HepG2 (cell line): ENCODE measurements at regions not wholly inside any gene's neighbourhood (a gene's known extent, or its start where the extent isn't known, plus 50 kb on each side); places are given as distances from the start of the nearest gene placed in this dataset.
"Not testable (repeated sequence)": the region's sequence is repeated elsewhere in the genome, so short reads cannot be mapped to it uniquely, and the experiment has no call there.

ENCODE experiments used
- ATAC-seq: fragments of 200-7000 bp; cut with Tn5 transposase; 3 replicates; pipeline ENCODE4 v1.9.1; 2020; ENCODE audit warnings: mild to moderate bottlenecking, moderate library complexity
- BruUV-seq: library from RNA; stranded (reverse); fragments of 400-500 nt; replicated peaks from 2 replicates; lab custom pipeline; 2021; lab: Mats Ljungman, UMichigan
- CTCF ChIA-PET: fragments of 300-600 bp; formaldehyde crosslinking; extraction: SDS; loops from one replicate; lab custom pipeline; 2021; ENCODE audit warnings: low total read pairs, inconsistent platforms, low intra/inter-chr PET ratio; lab: Yijun Ruan, JAX
- POLR2A ChIA-PET: fragments of 350-600 bp; sonication (Branson Sonifier 250); formaldehyde crosslinking; loops from one replicate; lab custom pipeline; 2020; ENCODE audit warnings: antibody characterized with exemption, inconsistent platforms; lab: Yijun Ruan, JAX
- DNase-seq: peaks from one replicate; pipeline ENCODE4 v3.0.0-alpha.2; 2015; ENCODE audit warnings: low spot score
- FAIRE-seq: peaks from 3 replicates; lab custom pipeline; 2011; peaks lifted over from hg19 to GRCh38; lab: Jason Lieb, UNC
- H2AFZ ChIP-seq: one replicate; pipeline ENCODE4 v1.6.1; 2011; ENCODE audit warnings: low read length, inconsistent platforms
- H3K27ac ChIP-seq: fragments of 300-600 bp; 3 replicates; pipeline ENCODE4 v1.8.0; 2011; ENCODE audit warnings: mixed run types, mild to moderate bottlenecking, mixed read lengths, low read length, inconsistent platforms; ENCODE audit not compliant: insufficient read depth; ENCODE audit errors: extremely low read length
- H3K27me3 ChIP-seq, 2 experiments: fragments of 200-600 bp in 1 of 2; 2 replicates in 1 of 2; 3 replicates in 1 of 2; pipeline versions ENCODE4 v1.6.0 to v1.8.0; 2011; ENCODE audit warnings: low read length in 2 of 2, mild to moderate bottlenecking in 2 of 2, moderate library complexity in 2 of 2, inconsistent platforms in 1 of 2; ENCODE audit not compliant: insufficient read depth in 2 of 2, control insufficient read depth in 1 of 2
- H3K36me3 ChIP-seq, 2 experiments: fragments of 200-600 bp in 1 of 2; replicated peaks in 1 of 2; 2 replicates in 1 of 2; 3 replicates in 1 of 2; pipeline versions ENCODE4 v1.5.1 to v1.8.0; 2011; ENCODE audit warnings: low read length in 2 of 2, inconsistent platforms in 1 of 2; ENCODE audit not compliant: insufficient read depth in 2 of 2, control insufficient read depth in 1 of 2
- H3K4me1 ChIP-seq: 2 replicates; pipeline ENCODE4 v1.5.1; 2012; ENCODE audit warnings: low read length, inconsistent platforms; ENCODE audit not compliant: insufficient read depth
- H3K4me2 ChIP-seq: 2 replicates; pipeline ENCODE4 v1.6.0; 2011; ENCODE audit warnings: low read depth, low read length, inconsistent platforms
- H3K4me3 ChIP-seq, 3 experiments: fragments of 200-600 bp in 1 of 3; sonication (generic), shearing (Covaris generic) in 1 of 3; replicated peaks in 1 of 3; 2 replicates each; pipeline ENCODE4 v1.5.1; 2011 to 2016; ENCODE audit warnings: low read length in 3 of 3, inconsistent platforms in 2 of 3, low read depth in 2 of 3, mild to moderate bottlenecking in 2 of 3, control low read depth in 1 of 3, mixed read lengths in 1 of 3; ENCODE audit not compliant: insufficient read depth in 1 of 3
- H3K79me2 ChIP-seq: one replicate; pipeline ENCODE4 v1.6.1; 2011; ENCODE audit warnings: low read length, inconsistent platforms; ENCODE audit not compliant: insufficient read depth
- H3K9ac ChIP-seq: 2 replicates; pipeline ENCODE4 v1.6.0; 2011; ENCODE audit warnings: mild to moderate bottlenecking, low read depth, low read length, inconsistent platforms; ENCODE audit not compliant: insufficient read depth
- H3K9me3 ChIP-seq: 2 replicates; pipeline ENCODE4 v1.5.1; 2012; ENCODE audit warnings: mild to moderate bottlenecking, low read length
- H4K20me1 ChIP-seq: 2 replicates; pipeline ENCODE4 v1.6.0; 2011; ENCODE audit warnings: inconsistent platforms, mild to moderate bottlenecking, low read length, moderate library complexity; ENCODE audit not compliant: insufficient read depth
- CAMTA2 ChIP-seq: sonication (generic); formaldehyde crosslinking; IDR thresholded peaks from 2 replicates; pipeline ENCODE4 v1.4.0; 2020; ENCODE audit warnings: mild to moderate bottlenecking, missing genetic modification reagents, borderline replicate concordance
- CHD4 ChIP-seq: fragments of 200-600 bp; sonication (generic); IDR thresholded peaks from 2 replicates; pipeline ENCODE4 v1.7.0; 2017; ENCODE audit warnings: mild to moderate bottlenecking, low read length, borderline replicate concordance
- FLYWCH1 ChIP-seq: sonication (generic); formaldehyde crosslinking; IDR thresholded peaks from 2 replicates; pipeline ENCODE4 v1.8.1; 2023; ENCODE audit warnings: mild to moderate bottlenecking, missing genetic modification reagents
- FOSL2 ChIP-seq: sonication (generic); formaldehyde crosslinking; IDR thresholded peaks from 2 replicates; pipeline ENCODE4 v1.4.0; 2020; ENCODE audit warnings: missing genetic modification reagents
- GATAD1 ChIP-seq: IDR thresholded peaks from 2 replicates; pipeline ENCODE4 v1.6.1; 2016; ENCODE audit warnings: missing genetic modification reagents, missing compliant biosample characterization
- HNF1B ChIP-seq: sonication (generic); formaldehyde crosslinking; IDR thresholded peaks from 2 replicates; pipeline ENCODE4 v1.5.1; 2020; ENCODE audit warnings: mild to moderate bottlenecking, moderate library complexity, missing genetic modification reagents
- KDM4B ChIP-seq: sonication (generic); formaldehyde crosslinking; IDR thresholded peaks from 2 replicates; pipeline ENCODE4 v1.4.0; 2020; ENCODE audit warnings: missing genetic modification reagents
- KMT2B ChIP-seq: IDR thresholded peaks from 2 replicates; pipeline ENCODE4 v1.6.1; 2016; ENCODE audit warnings: missing genetic modification reagents, missing compliant biosample characterization
- SAFB2 ChIP-seq: sonication (generic); formaldehyde crosslinking; IDR thresholded peaks from 2 replicates; pipeline ENCODE4 v1.5.1; 2020; ENCODE audit warnings: missing genetic modification reagents, low read depth, mild to moderate bottlenecking, borderline replicate concordance
- SMAD9 ChIP-seq: sonication (generic); formaldehyde crosslinking; IDR thresholded peaks from 2 replicates; pipeline ENCODE4 v1.5.1; 2020; ENCODE audit warnings: mild to moderate bottlenecking, missing genetic modification reagents
- ZNF143 ChIP-seq: sonication (generic); formaldehyde crosslinking; IDR thresholded peaks from 2 replicates; pipeline ENCODE4 v1.4.0; 2020; ENCODE audit warnings: missing genetic modification reagents
- ZNF350 ChIP-seq: sonication (generic); formaldehyde crosslinking; IDR thresholded peaks from 2 replicates; pipeline ENCODE4 v1.4.0; 2020; ENCODE audit warnings: mild to moderate bottlenecking, low read depth, missing genetic modification reagents, borderline replicate concordance
- ZNF468 ChIP-seq: sonication (generic); formaldehyde crosslinking; IDR thresholded peaks from 2 replicates; pipeline ENCODE4 v1.8.0; 2022; ENCODE audit warnings: mild to moderate bottlenecking, moderate library complexity, missing genetic modification reagents
- WGBS: methylation state at CpG from one replicate; pipeline ENCODE4 v1.1.6; 2017; ENCODE audit warnings: low lambda C conversion rate; 5-methylcytosine and 5-hydroxymethylcytosine counted together
- in situ Hi-C: cut with HindIII; loops from 2 replicates; pipeline ENCODE4 v1.10.0; 2017; ENCODE audit warnings: low pct_unique_long_range_greater_than_20kb; ENCODE audit not compliant: extremely low pct_ligation_motif_present
- intact Hi-C: fragments of 100-400 bp; cut with micrococcal nuclease; formaldehyde crosslinking; loops from one replicate; pipeline ENCODE4 v1.10.0; 2022; ENCODE audit not compliant: unreplicated experiment
- TF ChIP-seq, protein P1 (sequence below): sonication (generic); formaldehyde crosslinking; IDR thresholded peaks from 2 replicates; pipeline ENCODE4 v1.4.0; 2020; ENCODE audit warnings: mild to moderate bottlenecking, missing genetic modification reagents
- TF ChIP-seq, protein P2 (sequence below): IDR thresholded peaks from 2 replicates; pipeline ENCODE4 v1.6.1; 2016; ENCODE audit warnings: missing biosample characterization, missing genetic modification reagents, low read depth

GRCh38 chr3:71940486-71940885 lies 155.5 kb upstream of the PROK2 start (continued):
- TF ChIP-seq, protein P1, sequence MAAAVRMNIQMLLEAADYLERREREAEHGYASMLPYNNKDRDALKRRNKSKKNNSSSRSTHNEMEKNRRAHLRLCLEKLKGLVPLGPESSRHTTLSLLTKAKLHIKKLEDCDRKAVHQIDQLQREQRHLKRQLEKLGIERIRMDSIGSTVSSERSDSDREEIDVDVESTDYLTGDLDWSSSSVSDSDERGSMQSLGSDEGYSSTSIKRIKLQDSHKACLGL (CRISPR knock-in tag): no peak

- POLR2A ChIA-PET, H3K4me3 ChIP-seq, H2AFZ ChIP-seq, FAIRE-seq, H3K36me3 ChIP-seq, DNase-seq, H3K4me2 ChIP-seq, intact Hi-C loops, H3K4me1 ChIP-seq, H3K9ac ChIP-seq, in situ Hi-C loops, BruUV-seq, H3K79me2 ChIP-seq, ATAC-seq, H3K27ac ChIP-seq, H3K9me3 ChIP-seq, H4K20me1 ChIP-seq, CTCF ChIA-PET: not testable (repeated sequence)
- 0% methylated on average over 3 of the region's 3 CpGs for WGBS
- peaks cover 1 to 23% of the 10 kb centered on the region in 2 experiments; a peak in 4 of 5 replicates for H3K27me3 ChIP-seq
Observed at GRCh38 chr3:71938081-71938480, 153.1 kb upstream of the PROK2 start.

DNA sequence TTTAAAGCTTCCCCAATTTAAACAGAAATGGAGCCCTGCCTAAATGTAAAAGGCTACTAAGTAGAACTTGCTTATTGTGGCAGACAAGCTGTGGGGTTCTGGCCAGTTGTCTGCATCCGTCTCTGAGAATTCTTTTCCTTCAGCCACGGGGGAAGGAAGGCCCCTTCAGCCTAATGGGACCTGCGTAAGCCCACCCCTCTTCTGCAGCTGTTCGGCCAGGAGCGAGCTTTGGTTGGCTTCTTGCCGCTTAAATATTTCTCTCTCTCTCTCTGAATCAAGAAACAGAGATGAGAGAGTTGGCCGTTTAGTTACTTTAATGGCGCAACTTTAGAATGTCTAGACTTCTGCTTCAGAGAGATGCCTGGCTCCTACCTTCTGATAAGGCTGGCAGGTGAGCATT lies 151.7 kb upstream of the PROK2 start:
- Histone ChIP-seq H3K36me3 (no peaks in the 10 kb centered on the region), H3K27ac (no peak overlapping the region), H4K20me1 (no peaks in the 10 kb centered on the region), H3K79me2 (no peaks in the 10 kb centered on the region), H3K4me3 (no peak overlapping the region), H3K4me2 (no peak overlapping the region), H3K4me1 (no peaks in the 10 kb centered on the region), H2AFZ (no peak overlapping the region), H3K9me3 (no peaks in the 10 kb centered on the region), H3K9ac (no peak overlapping the region), H3K27me3 (peaks cover 1 to 23% of the 10 kb centered on the region in 2 experiments; a peak in 4 of 5 replicates)
- CTCF ChIA-PET: no interaction called here
- in situ Hi-C loops (no loop called here), intact Hi-C loops (no loop called here)
- 64% methylated on average over 7 of the region's 8 CpGs for whole genome bisulfite sequencing
- no TSS peak for BruUV-seq
- no peak for DNase-seq
- no peak for ATAC-seq
- no peak for FAIRE-seq
- POLR2A ChIA-PET: no interaction called here
- TF ChIP-seq ZNF468: no peak
- no peak for TF ChIP-seq KDM4B (CRISPR knock-in tag)
- no peak for TF ChIP-seq CHD4
- no peak for TF ChIP-seq ZNF350
- TF ChIP-seq, protein P2, sequence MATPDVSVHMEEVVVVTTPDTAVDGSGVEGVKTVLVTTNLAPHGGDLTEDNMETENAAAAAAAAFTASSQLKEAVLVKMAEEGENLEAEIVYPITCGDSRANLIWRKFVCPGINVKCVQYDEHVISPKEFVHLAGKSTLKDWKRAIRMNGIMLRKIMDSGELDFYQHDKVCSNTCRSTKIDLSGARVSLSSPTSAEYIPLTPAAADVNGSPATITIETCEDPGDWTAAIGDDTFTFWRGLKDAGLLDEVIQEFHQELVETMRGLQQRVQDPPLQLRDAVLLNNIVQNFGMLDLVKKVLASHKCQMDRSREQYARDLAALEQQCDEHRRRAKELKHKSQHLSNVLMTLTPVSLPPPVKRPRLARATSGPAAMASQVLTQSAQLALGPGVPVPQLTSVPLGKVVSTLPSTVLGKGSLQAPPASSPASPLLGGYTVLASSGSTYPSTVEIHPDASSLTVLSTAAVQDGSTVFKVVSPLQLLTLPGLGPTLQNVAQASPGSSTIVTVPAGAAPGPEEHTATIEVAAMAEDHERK (CRISPR knock-in tag): no peak
- no peak for TF ChIP-seq HNF1B (CRISPR knock-in tag)
- no peak for TF ChIP-seq KMT2B (CRISPR knock-in tag)
- no peak for TF ChIP-seq CAMTA2
- no peak for TF ChIP-seq SMAD9 (CRISPR knock-in tag)
- TF ChIP-seq FOSL2: no peak
- TF ChIP-seq FLYWCH1 (CRISPR knock-in tag): no peak
- no peak for TF ChIP-seq SAFB2 (CRISPR knock-in tag)
- no peak for TF ChIP-seq GATAD1 (CRISPR knock-in tag)
- no peak for TF ChIP-seq ZNF143 (CRISPR knock-in tag)
